ENCODE measurements at regions not wholly inside any gene's neighbourhood (a gene's known extent, or its start where the extent isn't known, plus 50 kb on each side); places are given as distances from the start of the nearest gene placed in this dataset.

GRCh38 chr9:78490231-78490630 is 193.3 kb downstream of the PSAT1 start:
- Histone ChIP-seq H3K36me3 (no peaks in the 10 kb centered on the region), H3K27me3 (no peaks in the 10 kb centered on the region), H3K4me3 (no peak overlapping the region), H3K9me3 (no peaks in the 10 kb centered on the region), H3K27ac (no peak overlapping the region), H3K4me1 (no peaks in the 10 kb centered on the region)
- intact Hi-C loops (cut with DNase I; ENCODE audit: low total_unique reads): no loop called here
- no peak for DNase-seq
- TF ChIP-seq POLR2A (IDR thresholded peaks at IDR 0.05): no peak
- TF ChIP-seq CTCF (IDR thresholded peaks at IDR 0.05): no peak

- Histone ChIP-seq H3K4me1 (no peaks in the 10 kb centered on the region), H3K27me3 (no peaks in the 10 kb centered on the region), H3K27ac (no peak overlapping the region), H3K36me3 (no peaks in the 10 kb centered on the region), H3K9me3 (no peaks in the 10 kb centered on the region), H3K4me3 (no peak overlapping the region)
- no peak for DNase-seq
- intact Hi-C loops (cut with DNase I; ENCODE audit: low total_unique reads): no loop called here
- TF ChIP-seq CTCF (IDR thresholded peaks at IDR 0.05): no peak
- no peak for TF ChIP-seq POLR2A (IDR thresholded peaks at IDR 0.05)
These were observed 194.5 kb downstream of the PSAT1 start for GRCh38 chr9:78491402-78491801.

GRCh38 chr9:78493166-78493742 is 196.3 kb downstream of the PSAT1 start:
- H3K36me3 ChIP-seq: no peaks in the 10 kb centered on the region
- no peak overlapping the region for H3K27ac ChIP-seq
- no peaks in the 10 kb centered on the region for H3K4me1 ChIP-seq
- intact Hi-C loops (cut with DNase I; ENCODE audit: low total_unique reads): no loop called here
- H3K27me3 ChIP-seq: no peaks in the 10 kb centered on the region
- DNase-seq: no peak
- no peaks in the 10 kb centered on the region for H3K9me3 ChIP-seq
- no peak overlapping the region for H3K4me3 ChIP-seq
- TF ChIP-seq POLR2A (IDR thresholded peaks at IDR 0.05) (no peak), CTCF (IDR thresholded peaks at IDR 0.05) (no peak)

- TF ChIP-seq POLR2A (IDR thresholded peaks at IDR 0.05) (no peak), CTCF (IDR thresholded peaks at IDR 0.05) (no peak)
- Histone ChIP-seq H3K4me1 (no peaks in the 10 kb centered on the region), H3K27ac (no peak overlapping the region), H3K4me3 (no peak overlapping the region), H3K27me3 (no peaks in the 10 kb centered on the region), H3K36me3 (no peaks in the 10 kb centered on the region), H3K9me3 (no peaks in the 10 kb centered on the region)
- DNase-seq: no peak
- intact Hi-C loops (cut with DNase I; ENCODE audit: low total_unique reads): no loop called here
These were observed 205.6 kb downstream of the PSAT1 start for GRCh38 chr9:78502566-78502965.

- Histone ChIP-seq H3K9me3 (no peaks in the 10 kb centered on the region), H3K27ac (no peak overlapping the region), H3K27me3 (no peaks in the 10 kb centered on the region), H3K4me3 (no peak overlapping the region), H3K4me1 (no peaks in the 10 kb centered on the region), H3K36me3 (no peaks in the 10 kb centered on the region)
- DNase-seq: no peak
- TF ChIP-seq POLR2A (IDR thresholded peaks at IDR 0.05): no peak
- TF ChIP-seq CTCF (IDR thresholded peaks at IDR 0.05): no peak
- intact Hi-C loops (cut with DNase I; ENCODE audit: low total_unique reads): no loop called here
These were observed 208.6 kb downstream of the PSAT1 start for GRCh38 chr9:78505546-78505945.

Data from uterus (tissue), 3 donors.